CD4-positive, alpha-beta T cell treated with Interleukin-12 subunit alpha and Interleukin-12 subunit beta, for 1 hour (primary cell): ENCODE measurements at regions not wholly inside any gene's neighbourhood (a gene's known extent, or its start where the extent isn't known, plus 50 kb on each side); places are given as distances from the start of the nearest gene placed in this dataset.

Experiments
- DNase-seq: peaks from one replicate; pipeline ENCODE4 v3.0.0-alpha.2; 2020

GRCh38 chr1:214208460-214208859 lies 72.5 kb upstream of the SMYD2 start:
- DNase-seq, result no peak

DNA sequence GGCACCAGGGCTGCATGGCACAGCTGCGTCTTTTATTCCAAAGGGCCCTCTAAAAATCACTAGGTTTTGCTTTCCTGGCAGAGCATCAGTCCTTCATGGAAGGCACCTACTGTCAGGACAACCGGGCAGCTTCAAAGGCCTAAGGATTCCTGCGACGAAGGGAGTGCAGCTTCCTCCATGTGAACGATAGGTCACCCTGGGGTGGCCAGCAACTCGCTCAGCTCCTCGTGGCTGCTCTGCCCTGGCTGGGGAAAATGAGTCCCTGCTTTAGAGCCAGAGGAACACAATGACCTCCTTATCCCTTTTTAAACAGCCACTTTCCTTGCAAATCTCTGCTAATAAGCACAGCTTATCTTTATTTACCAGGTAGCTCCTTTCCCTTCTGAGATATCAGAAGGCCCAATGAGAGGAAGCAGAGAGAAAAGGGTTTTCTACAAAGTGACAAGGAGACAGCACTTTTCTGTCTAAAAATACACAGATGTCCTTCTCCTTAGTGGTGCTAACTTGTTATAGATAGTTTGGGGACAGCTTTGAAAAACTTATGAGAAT lies 71.6 kb upstream of the SMYD2 start:
- no peak for DNase-seq

DNA sequence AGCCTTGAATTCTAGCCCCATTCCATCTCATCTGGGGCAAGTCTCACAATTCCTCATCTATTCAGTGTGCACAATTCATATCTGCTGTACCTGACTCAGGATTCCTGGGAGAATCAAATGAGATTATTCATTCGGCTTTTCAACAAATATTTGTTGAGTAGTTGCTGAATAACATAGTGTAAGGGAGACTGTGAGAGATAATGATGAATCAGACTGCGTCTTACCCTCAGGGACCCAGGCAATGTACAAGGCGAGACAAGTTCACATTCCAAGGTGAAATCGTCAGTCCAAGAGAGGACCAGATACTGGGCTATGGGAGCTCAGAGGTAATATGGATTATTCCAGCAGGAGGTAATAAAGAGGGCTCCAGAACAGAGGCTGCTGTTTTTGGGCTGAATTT lies 67.8 kb upstream of the SMYD2 start:
- no peak for DNase-seq

GRCh38 chr1:214214851-214215250 lies 66.1 kb upstream of the SMYD2 start:
- DNase-seq, result no peak

GRCh38 chr1:214215583-214215982 lies 65.4 kb upstream of the SMYD2 start:
- no peak for DNase-seq

DNA sequence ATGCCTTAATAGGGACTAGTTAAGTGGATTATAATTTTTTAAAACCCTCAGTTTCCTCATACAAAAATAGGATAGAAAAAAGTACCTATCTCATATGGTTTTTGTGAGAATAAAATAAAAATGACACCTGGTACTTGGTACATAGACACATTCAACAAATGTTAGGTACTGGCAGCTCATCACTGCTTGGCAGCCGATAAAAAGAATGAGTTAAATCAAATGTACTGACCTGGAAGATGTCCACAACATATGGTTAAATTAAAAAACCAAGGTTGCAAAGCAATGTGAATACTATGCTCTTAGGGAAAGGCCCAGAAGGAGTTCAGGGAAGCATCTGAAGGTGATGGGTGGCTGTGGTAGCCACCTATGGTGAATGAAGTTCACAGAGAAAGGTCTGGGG lies 64.9 kb upstream of the SMYD2 start:
- DNase-seq, result no peak

DNA sequence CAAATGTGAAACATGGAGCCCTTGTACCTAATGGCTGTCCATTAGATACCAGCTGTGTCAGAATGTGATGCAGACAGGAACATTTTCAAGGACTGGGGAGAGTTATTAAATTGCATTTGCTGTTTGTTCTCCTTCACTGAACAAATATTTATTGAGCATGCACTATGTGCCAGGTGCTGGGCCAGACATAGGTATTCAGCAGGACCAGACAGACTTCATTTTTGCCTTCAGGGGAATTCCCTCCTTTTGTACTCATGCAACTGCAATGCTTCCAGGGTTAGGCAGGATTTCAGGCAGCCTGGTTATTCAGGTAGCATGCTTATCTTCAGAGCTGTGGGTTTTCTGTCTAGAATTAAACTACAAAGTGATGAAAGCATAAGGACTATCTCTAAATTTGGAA lies 64.2 kb upstream of the SMYD2 start:
- DNase-seq, result no peak

GRCh38 chr1:214219902-214220301 lies 61.1 kb upstream of the SMYD2 start:
- DNase-seq, result no peak

DNA sequence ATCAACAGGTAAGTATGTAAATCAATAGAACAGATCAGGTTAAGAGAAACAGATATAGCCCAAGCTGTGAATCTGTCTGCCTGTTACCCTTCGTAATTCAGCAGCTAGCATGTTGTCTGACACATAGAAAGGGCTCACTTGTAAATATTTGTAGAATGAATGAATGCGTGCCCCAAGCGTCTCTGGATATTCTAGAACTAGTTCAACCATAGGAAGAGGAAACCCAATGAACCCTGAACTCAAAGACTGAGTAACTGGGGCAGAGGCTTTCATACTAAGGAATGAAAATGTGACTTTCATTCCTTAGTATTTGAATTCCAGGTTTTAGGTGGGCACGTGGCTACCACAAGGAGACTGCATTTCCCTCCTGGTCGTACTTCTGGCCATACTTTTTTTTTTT lies 60.1 kb upstream of the SMYD2 start:
- DNase-seq, result no peak

DNA sequence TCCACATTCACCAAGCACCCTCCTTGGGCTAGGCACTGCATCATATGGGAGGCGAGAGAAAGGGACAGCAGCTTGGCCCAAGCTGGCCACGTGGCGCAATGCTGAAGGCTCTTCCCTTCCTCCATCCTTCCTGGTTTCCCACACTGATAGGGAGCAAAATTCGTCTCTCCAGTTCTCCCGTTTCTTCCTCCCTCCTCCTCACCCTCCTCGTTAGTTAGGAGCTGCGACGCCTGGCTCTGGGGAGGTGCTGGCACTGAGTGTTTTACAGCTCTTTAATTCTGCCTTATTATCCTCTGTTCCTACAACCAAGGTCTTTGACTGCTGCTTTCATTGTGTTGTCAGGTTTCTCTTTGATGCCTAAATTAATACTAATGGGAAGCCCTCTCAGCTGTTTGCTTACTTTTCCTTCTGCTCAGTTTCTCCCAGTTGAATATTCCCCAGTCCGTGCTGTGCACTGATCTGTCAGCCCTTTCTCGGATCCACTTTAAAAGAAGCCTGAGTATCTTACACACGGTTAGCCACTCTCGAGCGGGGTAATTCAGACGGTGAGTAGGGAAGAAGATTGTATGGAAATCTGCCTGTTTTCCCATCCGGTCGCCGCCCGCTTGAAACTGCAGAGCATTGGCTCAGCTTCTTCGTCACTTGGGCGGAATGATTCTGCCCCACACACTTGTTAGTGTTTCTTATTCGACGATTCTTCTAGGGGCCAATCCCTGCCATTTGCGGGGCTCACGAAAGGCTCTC lies 56.2 kb upstream of the SMYD2 start:
- no peak for DNase-seq

DNA sequence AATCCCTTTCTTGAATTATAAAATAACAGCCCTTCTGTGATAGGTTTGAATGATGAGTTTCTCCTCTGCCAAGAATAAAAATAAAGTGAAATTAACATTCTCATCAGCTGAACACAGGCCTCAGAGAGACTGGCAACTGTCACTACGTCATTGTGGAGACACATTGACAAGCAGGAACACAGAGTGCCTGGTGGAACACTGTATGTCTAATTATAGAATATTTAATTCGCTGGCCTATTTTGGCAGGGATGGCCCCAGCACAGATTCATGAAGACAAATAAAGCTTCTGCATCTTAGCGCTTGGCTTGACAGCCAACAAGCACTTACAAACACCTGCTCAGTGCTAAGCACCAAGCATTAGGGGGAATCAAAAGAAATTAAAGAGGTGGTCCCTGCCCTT lies 52.0 kb upstream of the SMYD2 start:
- DNase-seq, result no peak

- no peak for DNase-seq
These were observed 51.2 kb upstream of the SMYD2 start for GRCh38 chr1:214229736-214230135.
